ENCODE measurements at regions not wholly inside any gene's neighbourhood (a gene's known extent, or its start where the extent isn't known, plus 50 kb on each side); places are given as distances from the start of the nearest gene placed in this dataset.
A peak's percentile ranks its signal among the peaks of the same experiment; 100 is the strongest.

DNA sequence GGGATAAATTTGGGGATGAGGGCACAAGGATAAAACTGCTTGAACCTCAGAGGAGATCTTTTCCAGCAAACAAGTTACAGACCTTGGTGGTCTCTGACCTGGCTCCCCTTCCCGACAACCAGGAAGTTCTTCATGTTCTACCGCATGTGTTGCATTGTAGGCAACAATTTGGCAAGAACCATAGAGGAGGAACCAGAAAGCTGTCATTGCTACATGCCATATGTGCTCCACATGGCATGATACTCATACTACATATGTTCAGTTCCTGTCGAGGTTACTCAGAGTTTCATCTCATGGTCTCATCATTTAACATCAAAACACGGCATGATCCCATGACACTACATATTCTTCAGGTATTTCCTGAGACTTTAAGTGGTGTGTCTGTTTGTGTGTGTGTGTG, 235.9 kb downstream of the OR13H1 start:
- DNase-seq: no peak

DNA sequence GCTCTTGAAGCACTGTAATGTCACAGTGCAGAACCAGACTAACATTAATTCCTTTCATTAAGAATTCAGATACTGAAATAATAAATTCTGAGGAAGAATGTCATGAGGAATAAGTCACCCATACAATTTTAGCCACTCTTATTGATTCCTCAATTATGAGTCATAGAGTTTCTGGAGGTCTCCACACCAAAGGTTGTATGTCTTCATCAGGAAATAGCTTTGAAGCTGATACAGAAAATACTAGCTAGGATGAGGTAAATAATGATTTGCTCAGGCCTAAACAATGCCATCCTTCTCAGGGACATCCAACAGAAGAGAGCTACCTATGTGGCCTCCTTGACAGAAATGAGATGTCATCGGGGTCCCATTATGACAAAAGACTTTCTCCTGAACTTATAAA, 238.8 kb downstream of the OR13H1 start:
- no peak for DNase-seq

DNA sequence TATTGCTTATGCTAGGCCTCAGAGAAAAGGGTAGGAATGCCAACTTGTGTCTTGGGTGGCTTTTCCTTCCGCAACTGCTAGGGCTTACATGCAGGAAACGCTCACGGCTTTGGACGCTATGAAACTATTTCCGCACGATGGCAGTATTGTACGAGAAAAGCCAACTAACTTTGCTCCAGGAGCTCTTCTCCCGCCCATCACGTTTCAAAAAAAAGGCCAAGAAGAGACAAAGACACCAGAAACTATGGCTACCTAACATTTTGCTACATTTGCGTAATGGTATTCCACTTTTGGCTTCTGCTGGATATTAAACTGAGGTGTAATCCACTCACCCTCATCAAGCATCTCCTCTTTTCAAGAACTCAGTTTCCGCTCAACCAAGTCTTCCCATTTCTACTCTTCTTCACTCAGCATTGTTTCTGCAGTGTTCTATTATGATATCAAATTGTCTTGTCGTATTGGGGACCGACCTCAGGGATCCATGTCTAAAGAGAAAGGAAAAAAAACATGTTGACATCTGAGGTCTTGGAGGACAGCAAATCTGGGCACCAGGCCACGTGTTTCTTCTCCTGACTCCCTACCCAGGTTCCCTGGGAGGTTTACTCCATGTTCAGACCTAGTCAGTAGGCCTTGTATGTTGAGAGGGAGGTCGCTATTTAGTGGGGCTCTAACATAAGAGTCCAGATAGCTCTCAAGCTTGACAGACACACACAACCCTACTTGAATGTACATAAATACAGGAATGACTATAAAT, 239.4 kb upstream of the STK26 start:
- peak; percentile 62 for DNase-seq

GRCh38 chrX:131789664-131790063, 233.4 kb upstream of the STK26 start:
- DNase-seq: no peak

GRCh38 chrX:131791608-131792355, 231.3 kb upstream of the STK26 start:
- no peak for DNase-seq

- peak; percentile 75 for DNase-seq
Observed at GRCh38 chrX:131792356-131792749, 230.7 kb upstream of the STK26 start.

- DNase-seq: peak; percentile 89
Observed at GRCh38 chrX:131792789-131793462, 230.2 kb upstream of the STK26 start.

DNA sequence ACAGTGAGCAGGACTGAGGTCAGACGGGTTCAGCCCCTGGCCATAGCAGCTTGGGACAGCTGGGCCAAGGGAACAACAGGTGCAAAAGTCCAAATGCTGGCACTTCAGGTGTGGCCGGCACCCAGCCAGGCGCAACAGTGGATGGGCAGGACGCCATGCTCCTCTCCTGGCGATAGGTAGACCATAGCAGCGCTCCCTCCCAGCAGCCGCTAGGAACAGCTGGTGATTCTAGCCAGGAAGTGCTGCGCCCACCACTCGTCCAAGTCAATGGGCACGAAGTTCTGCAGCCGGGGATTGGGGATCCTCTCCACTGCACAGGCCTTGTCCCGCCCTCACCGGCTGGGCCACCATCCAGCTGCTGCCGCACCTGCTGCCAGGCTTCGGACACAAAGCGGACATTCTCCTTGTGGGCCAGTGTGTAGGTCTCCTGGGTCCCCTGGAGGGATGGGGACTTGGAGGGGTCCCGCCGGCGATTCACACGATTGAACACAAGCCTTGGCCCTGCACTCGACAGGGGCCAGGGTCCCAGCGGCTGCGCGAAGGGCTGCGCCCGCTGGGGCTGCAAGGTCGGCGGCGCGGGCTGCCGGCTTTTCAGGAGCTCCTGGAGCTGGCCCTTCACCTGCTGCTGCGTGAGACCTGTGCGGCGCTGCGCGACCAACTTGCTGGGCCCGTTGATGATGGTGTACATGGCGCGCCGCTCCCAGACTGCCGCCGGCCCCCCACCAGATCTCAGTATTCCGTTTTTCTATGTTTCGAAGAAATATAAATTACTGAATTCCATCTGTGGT, 227.5 kb upstream of the STK26 start:
- no peak for DNase-seq

DNA sequence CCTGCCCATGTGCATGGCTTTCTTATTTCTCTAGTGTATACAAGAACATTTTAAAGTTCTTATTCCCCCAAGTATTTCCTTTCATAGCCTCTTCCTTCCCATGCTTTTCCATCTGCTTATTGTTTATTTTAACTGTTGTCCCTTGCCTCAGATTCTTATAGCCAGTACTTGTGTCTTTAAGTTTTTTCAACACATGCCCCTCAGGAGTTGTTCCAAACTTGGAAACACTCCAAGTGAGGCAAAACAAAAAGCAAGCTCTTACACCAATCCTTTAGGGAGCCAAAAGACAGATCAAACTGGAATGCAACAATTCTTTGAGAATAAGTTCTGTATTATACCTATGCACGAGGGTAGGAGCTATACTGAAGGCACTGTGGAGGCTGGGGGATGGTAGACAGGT, 222.0 kb upstream of the STK26 start:
- no peak for DNase-seq

DNA sequence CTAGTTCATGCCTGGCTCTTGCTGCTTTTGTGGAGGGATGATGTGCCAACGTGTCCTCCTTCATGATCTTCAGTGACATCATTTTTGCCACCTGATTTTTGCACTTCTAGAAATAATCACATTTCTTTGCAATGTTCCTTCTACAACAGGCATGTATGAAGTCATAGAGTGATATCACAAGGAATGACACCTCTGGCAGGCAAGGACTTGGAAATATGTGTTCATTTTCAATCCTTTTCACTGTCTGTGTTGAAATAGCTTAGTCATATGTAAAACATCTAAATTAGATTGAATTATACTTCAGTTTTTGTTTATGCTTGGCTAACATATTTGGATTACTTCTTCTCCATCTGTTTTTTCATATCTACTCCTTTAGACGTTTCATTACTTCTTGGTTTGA, 221.2 kb upstream of the STK26 start:
- DNase-seq: no peak

- peak; percentile 5 for DNase-seq
Observed at GRCh38 chrX:131802836-131803626, 220.1 kb upstream of the STK26 start.

DNA sequence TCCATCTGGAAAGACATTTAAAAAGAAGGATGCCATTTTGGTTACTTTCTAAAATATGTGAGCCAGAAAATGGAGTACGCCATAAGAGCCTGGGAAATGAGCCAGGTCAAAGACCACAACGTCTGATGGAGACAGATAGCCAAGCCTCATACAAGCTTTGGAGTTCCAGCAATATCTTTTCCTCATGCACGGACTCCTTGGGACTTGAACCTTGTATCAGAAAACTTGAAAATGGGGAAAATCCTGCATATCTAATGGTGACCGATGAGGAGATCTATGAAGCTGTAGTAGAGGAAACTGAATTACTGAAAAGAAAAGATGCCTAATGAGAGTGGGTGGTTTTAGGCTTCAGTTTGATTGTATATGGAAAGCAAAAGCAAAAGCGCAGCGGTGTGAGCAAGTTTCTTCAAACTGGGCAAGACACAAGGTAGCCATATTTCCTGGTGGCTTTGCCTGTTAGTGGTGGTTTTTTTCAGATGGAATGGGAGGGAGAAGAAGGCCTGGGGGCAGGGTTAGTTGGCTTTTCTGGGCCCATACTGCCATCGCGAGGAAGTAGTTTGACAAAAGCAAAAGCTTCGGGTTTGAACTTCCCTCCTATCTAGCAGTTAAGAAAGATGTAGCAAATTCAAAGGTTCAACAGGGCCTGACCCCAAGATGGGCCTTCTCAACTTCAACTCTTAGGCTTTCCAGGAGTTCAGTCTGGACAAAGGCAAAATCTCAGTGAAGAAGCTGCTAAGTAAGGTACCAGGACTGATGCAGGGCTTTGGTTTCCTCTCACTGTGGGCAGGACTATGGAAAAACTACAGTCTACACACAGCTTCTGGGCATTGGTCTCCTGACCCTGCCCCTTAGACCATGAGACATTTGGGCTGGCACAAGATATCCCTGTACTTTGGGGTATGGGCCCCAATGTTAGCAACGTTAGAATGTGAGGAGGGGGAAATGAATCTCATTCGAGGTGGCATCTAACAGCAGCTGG, 210.0 kb upstream of the STK26 start:
- peak; percentile 41 for DNase-seq

DNA sequence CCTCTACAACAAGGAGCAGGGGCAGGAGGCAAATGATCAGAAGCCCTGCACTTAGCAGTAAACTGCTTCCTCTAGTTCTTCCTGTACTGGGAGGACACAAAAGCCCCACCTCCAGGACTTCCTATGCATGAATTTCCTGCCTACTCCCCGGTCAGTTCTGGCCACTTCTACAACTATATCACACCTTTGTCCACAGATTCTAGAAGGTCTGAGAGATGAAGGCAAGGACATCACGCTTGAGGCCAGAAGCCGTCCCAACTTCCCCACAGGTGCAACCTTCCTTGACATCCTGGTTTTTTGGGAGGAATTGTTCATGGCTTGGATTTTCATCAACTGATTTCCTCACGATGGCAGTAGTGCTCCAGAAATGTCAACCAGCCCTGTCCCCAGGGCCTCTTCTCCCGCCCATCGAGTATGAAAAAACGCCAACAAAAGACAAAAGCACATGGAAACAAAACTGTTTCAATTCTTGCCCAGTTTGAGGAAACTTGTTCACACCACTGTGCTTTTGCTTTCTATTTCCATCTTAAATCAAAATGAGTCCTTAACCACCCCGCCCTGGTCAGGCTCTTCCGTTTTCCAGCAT, 206.5 kb upstream of the STK26 start:
- peak; percentile 12 for DNase-seq

- DNase-seq: no peak
Observed at GRCh38 chrX:131818297-131818936, 204.7 kb upstream of the STK26 start.

GRCh38 chrX:131821945-131822622, 201.0 kb upstream of the STK26 start:
- DNase-seq: peak; percentile 54

- no peak for DNase-seq
Observed at GRCh38 chrX:131826572-131826971, 196.5 kb upstream of the STK26 start.

- no peak for DNase-seq
Observed at GRCh38 chrX:131827935-131828334, 195.2 kb upstream of the STK26 start.

DNA sequence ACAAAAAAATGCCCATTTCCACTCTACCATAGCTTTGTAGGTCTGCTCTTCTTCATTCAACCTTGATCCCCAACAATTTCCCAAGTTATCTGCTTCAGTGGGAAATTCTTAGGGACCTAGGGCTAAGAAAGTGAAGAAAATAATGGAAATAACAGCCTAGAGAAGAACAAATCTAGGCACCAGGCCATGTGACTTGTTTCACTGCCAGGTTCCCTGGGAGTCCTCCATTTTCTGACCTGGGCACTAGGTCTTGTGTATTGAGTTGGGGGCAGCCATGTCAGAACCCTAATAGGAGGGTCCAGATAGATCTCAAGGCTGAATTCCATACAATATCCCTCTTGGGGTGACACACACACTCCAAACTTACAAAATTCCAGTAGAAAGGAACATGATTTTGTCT, 194.6 kb upstream of the STK26 start:
- DNase-seq: no peak

DNA sequence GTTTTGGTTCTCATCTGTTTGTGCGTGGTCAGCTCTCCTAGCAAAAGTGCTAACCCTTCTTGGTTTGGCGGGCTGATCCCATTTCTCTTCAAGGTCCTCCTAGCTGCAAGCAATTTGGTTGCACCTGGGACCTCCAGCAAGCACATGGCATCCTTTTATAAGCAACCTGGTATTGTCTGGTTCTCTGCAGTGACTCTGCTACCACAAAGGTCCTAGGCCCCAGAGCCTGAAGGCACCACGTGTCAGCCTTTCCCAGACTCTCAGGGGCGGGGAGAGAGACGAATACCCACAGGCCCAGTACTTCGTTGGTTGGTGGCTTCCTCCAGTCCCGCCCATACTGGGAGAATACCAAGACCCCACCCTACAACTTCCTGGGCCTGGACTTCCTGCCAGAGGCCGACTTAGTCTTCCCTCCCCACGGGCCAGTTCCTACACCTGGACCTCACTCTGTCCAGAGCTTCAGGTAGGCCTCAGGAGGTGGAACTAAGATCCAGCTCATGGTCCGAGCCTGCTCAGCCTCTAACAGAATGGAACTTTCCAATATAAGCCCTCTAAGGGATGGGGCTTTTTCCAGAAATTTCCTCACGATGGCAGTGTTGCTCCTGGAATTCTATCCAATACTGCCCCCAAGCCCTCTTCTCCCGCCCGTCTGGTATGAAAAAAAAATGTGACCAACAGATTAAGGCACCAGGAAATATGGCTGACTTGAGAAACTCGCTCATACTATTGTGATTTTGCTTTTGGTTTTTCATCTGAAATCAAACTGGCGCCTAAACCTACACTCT, 192.5 kb upstream of the STK26 start:
- peak; percentile 88 for DNase-seq

All from NCI-H1417 treated with DMSO at 0.1 percent for 48 hours (cell line).